ENCODE measurements at regions not wholly inside any gene's neighbourhood (a gene's known extent, or its start where the extent isn't known, plus 50 kb on each side); places are given as distances from the start of the nearest gene placed in this dataset.

DNA sequence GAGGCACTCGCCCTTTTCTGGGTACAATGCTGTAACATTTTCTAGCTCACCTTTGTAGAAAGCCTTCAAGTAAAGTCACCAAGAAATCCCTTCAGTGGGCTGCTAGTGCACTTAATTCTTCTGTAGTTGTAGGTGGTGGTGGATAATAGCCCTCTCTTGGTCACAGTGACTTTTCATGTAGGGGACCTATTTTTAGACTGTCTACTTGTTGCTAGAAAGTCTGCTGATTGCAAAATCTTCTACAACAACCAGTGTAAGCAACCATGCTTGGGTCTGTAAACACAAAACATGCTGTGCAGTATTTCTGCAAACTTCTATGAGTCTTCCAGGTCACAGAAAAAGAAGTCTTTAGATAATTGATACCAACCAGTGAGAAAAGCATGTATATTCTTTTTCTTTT is 55.6 kb downstream of the PBDC1 start:
- no peak for DNase-seq

DNA sequence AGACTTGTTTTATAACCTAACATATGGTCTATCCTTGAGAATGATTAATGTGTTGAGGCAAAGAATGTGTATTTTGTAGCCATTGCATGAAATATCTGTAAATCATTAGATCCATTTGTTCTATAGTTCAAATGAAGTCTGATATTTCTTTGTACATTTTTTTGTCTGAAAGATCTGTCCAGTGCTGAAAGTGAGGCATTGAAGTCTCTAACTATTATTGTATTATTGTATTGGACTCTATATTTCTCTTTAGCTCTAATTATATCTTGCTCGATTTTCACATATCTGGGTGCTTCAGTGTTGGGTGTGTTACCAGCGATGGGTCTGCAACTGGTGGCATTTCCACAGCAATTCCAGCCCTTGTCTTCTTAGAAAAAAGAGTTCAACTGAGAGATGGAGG is 76.0 kb downstream of the PBDC1 start:
- no peak for DNase-seq

DNA sequence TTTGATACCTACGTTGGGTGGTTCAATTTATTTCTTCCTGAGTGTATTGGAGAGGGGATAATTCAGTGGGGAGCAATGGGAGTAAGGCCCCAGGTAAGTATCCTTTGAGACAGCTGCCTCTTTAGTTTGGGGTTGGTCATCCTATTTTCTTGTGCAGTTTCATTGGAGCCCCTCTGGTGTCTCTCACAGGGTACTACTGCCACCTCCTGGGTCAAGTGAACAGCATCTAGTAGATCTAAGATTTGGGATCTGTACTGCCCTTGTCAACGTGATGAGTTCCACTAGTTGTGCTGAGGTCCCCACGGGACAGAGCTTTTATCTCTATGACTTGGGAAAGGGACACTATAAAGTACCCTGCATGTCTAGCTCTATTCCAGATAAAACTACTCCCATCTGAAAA is 80.6 kb downstream of the PBDC1 start:
- DNase-seq: peak; percentile 2

DNA sequence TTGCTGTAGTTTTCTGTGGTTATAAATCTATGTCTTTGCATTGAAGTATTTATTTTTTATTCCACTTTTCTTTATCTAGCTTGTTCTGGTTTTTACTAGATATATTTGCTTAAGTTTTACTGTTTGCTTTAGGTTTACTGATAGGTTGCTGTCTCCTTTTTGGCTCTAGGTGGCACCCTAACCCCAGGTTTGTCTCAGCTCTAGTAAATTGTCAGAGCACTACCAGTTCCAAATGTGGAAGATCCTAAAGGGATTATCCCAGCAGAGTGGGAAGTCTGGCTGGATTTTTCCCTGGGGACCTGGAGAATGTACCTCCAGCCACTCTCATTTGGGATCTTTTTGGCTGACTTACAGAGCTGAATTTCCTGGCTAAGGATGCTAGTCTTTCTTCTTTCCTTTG is 106.1 kb downstream of the PBDC1 start:
- DNase-seq: no peak
